Suppressor macrophage treated with lipopolysaccharide for 4 hours (primary cell): ENCODE measurements at regions not wholly inside any gene's neighbourhood (a gene's known extent, or its start where the extent isn't known, plus 50 kb on each side); places are given as distances from the start of the nearest gene placed in this dataset.
"Not testable (repeated sequence)": the region's sequence is repeated elsewhere in the genome, so short reads cannot be mapped to it uniquely, and the experiment has no call there.

Experiments
- DNase-seq: peaks from one replicate; pipeline ENCODE4 v3.0.0-alpha.2; 2020

- no peak for DNase-seq
These were observed 682.2 kb upstream of the DIAPH2 start for GRCh38 chrX:96002431-96002830.

GRCh38 chrX:96004386-96004785 is 680.3 kb upstream of the DIAPH2 start:
- DNase-seq, result no peak

- DNase-seq, result no peak
These were observed 678.4 kb upstream of the DIAPH2 start for GRCh38 chrX:96006281-96006680.

GRCh38 chrX:96027407-96027806 is 657.2 kb upstream of the DIAPH2 start:
- DNase-seq, result no peak

GRCh38 chrX:96052078-96052477 is 632.6 kb upstream of the DIAPH2 start:
- no peak for DNase-seq

- no peak for DNase-seq
These were observed 602.8 kb upstream of the DIAPH2 start for GRCh38 chrX:96081891-96082290.

GRCh38 chrX:96094616-96095015 is 590.0 kb upstream of the DIAPH2 start:
- DNase-seq, result no peak

- no peak for DNase-seq
These were observed 586.2 kb upstream of the DIAPH2 start for GRCh38 chrX:96098471-96098870.

- DNase-seq, result no peak
These were observed 581.6 kb upstream of the DIAPH2 start for GRCh38 chrX:96102997-96103396.

GRCh38 chrX:96112689-96113088 is 572.0 kb upstream of the DIAPH2 start:
- no peak for DNase-seq

- DNase-seq, result no peak
These were observed 558.5 kb upstream of the DIAPH2 start for GRCh38 chrX:96126182-96126581.

- not testable (repeated sequence) for DNase-seq
These were observed 556.6 kb upstream of the DIAPH2 start for GRCh38 chrX:96128058-96128457.

- no peak for DNase-seq
These were observed 543.8 kb upstream of the DIAPH2 start for GRCh38 chrX:96140796-96141195.

- no peak for DNase-seq
These were observed 537.0 kb upstream of the DIAPH2 start for GRCh38 chrX:96147681-96148080.

- no peak for DNase-seq
These were observed 514.0 kb upstream of the DIAPH2 start for GRCh38 chrX:96170626-96171025.

- DNase-seq, result no peak
These were observed 507.7 kb upstream of the DIAPH2 start for GRCh38 chrX:96176921-96177320.

GRCh38 chrX:96181605-96182004 is 503.0 kb upstream of the DIAPH2 start:
- DNase-seq, result no peak

- no peak for DNase-seq
These were observed 502.3 kb upstream of the DIAPH2 start for GRCh38 chrX:96182366-96182765.

- no peak for DNase-seq
These were observed 501.3 kb upstream of the DIAPH2 start for GRCh38 chrX:96183391-96183790.

GRCh38 chrX:96183843-96184242 is 500.8 kb upstream of the DIAPH2 start:
- no peak for DNase-seq

- DNase-seq, result no peak
These were observed 479.7 kb upstream of the DIAPH2 start for GRCh38 chrX:96204928-96205327.

- no peak for DNase-seq
These were observed 472.7 kb upstream of the DIAPH2 start for GRCh38 chrX:96211953-96212352.

- DNase-seq, result not testable (repeated sequence)
These were observed 470.0 kb upstream of the DIAPH2 start for GRCh38 chrX:96214681-96215080.

GRCh38 chrX:96224279-96224678 is 460.4 kb upstream of the DIAPH2 start:
- no peak for DNase-seq

GRCh38 chrX:96244955-96245354 is 439.7 kb upstream of the DIAPH2 start:
- no peak for DNase-seq

- no peak for DNase-seq
These were observed 438.2 kb upstream of the DIAPH2 start for GRCh38 chrX:96246436-96246835.
